ENCODE measurements at regions not wholly inside any gene's neighbourhood (a gene's known extent, or its start where the extent isn't known, plus 50 kb on each side); places are given as distances from the start of the nearest gene placed in this dataset.
A peak's percentile ranks its signal among the peaks of the same experiment; 100 is the strongest.

GRCh38 chr2:58938988-58939387, 697.9 kb upstream of the FANCL start:
- in situ Hi-C loops (cut with HindIII; ENCODE audit: low sequenced_read_pairs), result no loop called here
- no peak for DNase-seq (ENCODE audit: low spot score)

GRCh38 chr2:58932801-58933200, 691.7 kb upstream of the FANCL start:
- in situ Hi-C loops (cut with HindIII; ENCODE audit: low sequenced_read_pairs), result no loop called here
- no peak for DNase-seq (ENCODE audit: low spot score)

GRCh38 chr2:58930537-58930936, 689.4 kb upstream of the FANCL start:
- DNase-seq (ENCODE audit: low spot score), result peak; percentile 3
- in situ Hi-C loops (cut with HindIII; ENCODE audit: low sequenced_read_pairs), result no loop called here

GRCh38 chr2:58928973-58929372, 687.8 kb upstream of the FANCL start:
- in situ Hi-C loops (cut with HindIII; ENCODE audit: low sequenced_read_pairs), result no loop called here
- DNase-seq (ENCODE audit: low spot score), result no peak

GRCh38 chr2:58928391-58928790, 687.3 kb upstream of the FANCL start:
- in situ Hi-C loops (cut with HindIII; ENCODE audit: low sequenced_read_pairs), result no loop called here
- DNase-seq (ENCODE audit: low spot score), result no peak

GRCh38 chr2:58926112-58926511, 685.0 kb upstream of the FANCL start:
- in situ Hi-C loops (cut with HindIII; ENCODE audit: low sequenced_read_pairs), result no loop called here
- DNase-seq (ENCODE audit: low spot score), result no peak

GRCh38 chr2:58925676-58926081, 684.6 kb upstream of the FANCL start:
- in situ Hi-C loops (cut with HindIII; ENCODE audit: low sequenced_read_pairs), result no loop called here
- DNase-seq (ENCODE audit: low spot score), result peak; percentile 23

GRCh38 chr2:58923869-58924268, 682.7 kb upstream of the FANCL start:
- in situ Hi-C loops (cut with HindIII; ENCODE audit: low sequenced_read_pairs), result no loop called here
- no peak for DNase-seq (ENCODE audit: low spot score)

GRCh38 chr2:58922245-58922644, 681.1 kb upstream of the FANCL start:
- in situ Hi-C loops (cut with HindIII; ENCODE audit: low sequenced_read_pairs), result no loop called here

GRCh38 chr2:58921676-58922075, 680.6 kb upstream of the FANCL start:
- in situ Hi-C loops (cut with HindIII; ENCODE audit: low sequenced_read_pairs), result no loop called here

More at GRCh38 chr2:58922245-58922644, 681.1 kb upstream of the FANCL start:
- no peak for DNase-seq (ENCODE audit: low spot score)

GRCh38 chr2:58920001-58920400, 678.9 kb upstream of the FANCL start:
- DNase-seq (ENCODE audit: low spot score), result no peak
- in situ Hi-C loops (cut with HindIII; ENCODE audit: low sequenced_read_pairs), result no loop called here

More at GRCh38 chr2:58921676-58922075, 680.6 kb upstream of the FANCL start:
- DNase-seq (ENCODE audit: low spot score), result no peak

GRCh38 chr2:58919316-58919715, 678.2 kb upstream of the FANCL start:
- in situ Hi-C loops (cut with HindIII; ENCODE audit: low sequenced_read_pairs), result no loop called here
- DNase-seq (ENCODE audit: low spot score), result no peak

GRCh38 chr2:58918141-58918540, 677.0 kb upstream of the FANCL start:
- in situ Hi-C loops (cut with HindIII; ENCODE audit: low sequenced_read_pairs), result no loop called here
- DNase-seq (ENCODE audit: low spot score), result no peak

GRCh38 chr2:58917596-58917995, 676.5 kb upstream of the FANCL start:
- DNase-seq (ENCODE audit: low spot score), result no peak
- in situ Hi-C loops (cut with HindIII; ENCODE audit: low sequenced_read_pairs), result no loop called here

- in situ Hi-C loops (cut with HindIII; ENCODE audit: low sequenced_read_pairs), result no loop called here
- no peak for DNase-seq (ENCODE audit: low spot score)
These were observed 674.9 kb upstream of the FANCL start for GRCh38 chr2:58916063-58916462.

GRCh38 chr2:58914733-58915505, 673.8 kb upstream of the FANCL start:
- no peak for DNase-seq (ENCODE audit: low spot score)
- in situ Hi-C loops (cut with HindIII; ENCODE audit: low sequenced_read_pairs), result no loop called here

GRCh38 chr2:58913082-58913726, 672.1 kb upstream of the FANCL start:
- DNase-seq (ENCODE audit: low spot score), result no peak
- in situ Hi-C loops (cut with HindIII; ENCODE audit: low sequenced_read_pairs), result no loop called here

GRCh38 chr2:58911877-58912276, 670.8 kb upstream of the FANCL start:
- in situ Hi-C loops (cut with HindIII; ENCODE audit: low sequenced_read_pairs), result no loop called here
- DNase-seq (ENCODE audit: low spot score), result no peak

- in situ Hi-C loops (cut with HindIII; ENCODE audit: low sequenced_read_pairs), result no loop called here
- no peak for DNase-seq (ENCODE audit: low spot score)
These were observed 667.5 kb upstream of the FANCL start for GRCh38 chr2:58908501-58909154.

- in situ Hi-C loops (cut with HindIII; ENCODE audit: low sequenced_read_pairs), result no loop called here
- no peak for DNase-seq (ENCODE audit: low spot score)
These were observed 666.5 kb upstream of the FANCL start for GRCh38 chr2:58907644-58908043.
